Suppressor macrophage (primary cell): ENCODE measurements at regions not wholly inside any gene's neighbourhood (a gene's known extent, or its start where the extent isn't known, plus 50 kb on each side); places are given as distances from the start of the nearest gene placed in this dataset.

Experiments used
- DNase-seq, 4 experiments: peaks; one replicate each; pipeline ENCODE4 v3.0.0-alpha.2; 2020 to 2022

DNA sequence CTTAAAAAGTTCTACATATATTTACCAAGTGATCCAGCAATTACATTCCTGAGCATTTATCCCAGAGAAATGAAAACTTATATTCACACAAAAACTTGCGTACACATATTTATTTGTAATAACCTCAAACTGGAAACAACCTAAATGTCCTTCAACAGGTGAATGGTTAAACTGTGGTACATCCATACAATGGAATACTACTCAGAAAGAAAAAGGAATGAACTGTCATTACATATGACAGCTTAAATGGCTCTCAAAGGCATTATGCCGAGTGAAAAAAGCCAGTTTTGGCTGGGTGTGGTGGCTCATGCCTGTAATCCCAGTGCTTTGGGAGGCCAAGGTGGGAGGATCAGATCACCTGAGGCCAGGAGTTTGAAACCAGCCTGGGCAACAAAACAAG, 79.1 kb upstream of the DYNC1I2 start:
- DNase-seq, result no peak

DNA sequence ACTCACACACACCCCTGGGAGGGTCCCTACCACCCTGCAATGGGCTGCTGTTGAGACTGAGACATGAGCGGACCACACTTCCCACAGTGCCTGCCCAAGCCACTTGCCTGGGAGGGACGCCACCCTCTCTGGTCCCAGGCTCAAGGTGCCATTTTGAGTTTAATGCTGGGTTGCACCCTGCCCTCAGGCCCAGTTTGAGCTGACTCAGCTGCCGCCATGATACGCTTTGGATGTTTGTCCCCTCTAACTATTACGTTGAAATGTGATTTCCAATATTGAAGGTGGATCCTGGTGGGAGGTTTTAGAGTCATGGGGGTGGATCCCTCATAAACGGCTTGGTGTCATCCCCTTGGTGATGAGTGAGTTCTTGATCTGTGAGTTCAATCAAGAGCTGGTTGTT, 76.4 kb upstream of the DYNC1I2 start:
- DNase-seq, result no peak

- no peak for DNase-seq
Observed at GRCh38 chr2:171615069-171615468, 72.2 kb upstream of the DYNC1I2 start.

- DNase-seq, result no peak
Observed at GRCh38 chr2:171617981-171618380, 69.3 kb upstream of the DYNC1I2 start.

DNA sequence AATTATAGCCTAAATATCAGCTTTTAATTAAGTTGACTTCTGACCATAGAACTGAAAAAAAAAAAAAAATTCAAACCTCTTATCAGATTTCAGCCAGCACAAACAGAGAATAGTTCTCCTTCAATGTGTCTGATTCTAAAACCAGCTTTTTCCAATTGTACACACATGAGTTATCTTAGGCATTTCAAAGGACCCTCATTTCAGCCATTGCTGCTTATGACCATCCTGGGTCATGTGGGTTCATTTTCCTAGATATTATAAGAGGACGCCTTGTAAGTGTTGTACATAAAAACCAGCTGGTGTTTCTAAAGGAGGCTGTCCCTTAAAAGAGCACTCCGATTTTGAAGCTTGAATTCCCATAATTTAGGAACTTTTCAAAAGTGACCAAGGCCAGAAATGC, 62.3 kb upstream of the DYNC1I2 start:
- DNase-seq, result no peak

GRCh38 chr2:171626949-171627348, 60.3 kb upstream of the DYNC1I2 start:
- DNase-seq, result no peak

DNA sequence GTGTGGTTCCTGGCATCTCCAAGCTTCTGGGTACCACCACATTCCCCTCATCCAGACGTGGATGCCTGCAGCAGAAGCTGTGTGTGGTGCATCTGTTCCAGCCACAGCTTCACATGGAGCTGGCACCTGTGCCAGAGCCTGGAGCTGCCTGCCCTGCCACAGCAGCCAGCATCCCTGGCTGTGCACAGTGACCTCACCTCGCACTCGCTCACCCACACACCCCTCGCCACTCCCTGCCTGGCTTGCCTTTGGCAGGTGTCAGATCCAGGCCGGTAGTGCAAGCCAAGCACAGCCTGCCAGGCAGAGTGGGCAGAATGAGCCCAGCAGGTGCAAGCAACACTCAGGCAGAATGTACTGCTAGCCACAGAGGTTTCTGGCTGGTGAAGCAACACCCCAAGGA, 59.9 kb upstream of the DYNC1I2 start:
- DNase-seq, result no peak

GRCh38 chr2:171629113-171629512, 58.2 kb upstream of the DYNC1I2 start:
- no peak for DNase-seq

DNA sequence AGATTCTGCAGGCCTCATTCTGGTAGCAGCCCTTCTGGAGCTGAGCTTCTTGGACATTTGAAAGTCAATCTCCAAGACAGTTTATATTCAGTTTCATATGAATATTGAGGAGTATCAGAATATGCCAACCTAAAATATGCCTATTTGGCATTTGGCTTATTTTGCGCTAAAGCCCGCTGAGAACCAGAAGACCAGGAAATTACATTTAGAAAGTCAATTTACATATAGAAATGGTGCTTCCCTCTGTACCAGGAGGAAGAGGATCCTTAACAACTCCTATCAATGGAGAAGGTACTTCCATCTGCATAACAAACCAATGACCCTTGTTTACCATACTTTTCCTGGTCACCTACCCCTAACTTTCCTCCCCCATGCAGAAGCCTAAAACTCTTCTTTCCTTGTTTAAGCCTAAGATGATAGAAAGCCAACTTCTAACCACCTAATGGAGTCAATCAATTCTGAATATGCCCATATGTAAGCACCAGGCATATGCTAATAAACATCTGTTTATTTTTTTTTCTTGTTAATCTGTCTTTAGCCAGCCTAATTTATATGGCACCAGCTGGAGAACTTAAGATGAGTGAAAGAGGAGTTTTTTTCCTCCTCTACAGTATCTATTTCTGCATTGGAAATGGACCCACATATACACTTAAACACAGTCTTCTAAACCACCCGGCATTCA, 57.0 kb upstream of the DYNC1I2 start:
- DNase-seq, result no peak

- DNase-seq, result peak in 3 of 4 experiments; percentile 4 to 12 (median 10)
Observed at GRCh38 chr2:171630812-171631626, 56.2 kb upstream of the DYNC1I2 start.
